Thyroid gland (tissue), 4 donors: ENCODE measurements at regions not wholly inside any gene's neighbourhood (a gene's known extent, or its start where the extent isn't known, plus 50 kb on each side); places are given as distances from the start of the nearest gene placed in this dataset.

ENCODE experiments used
- DNase-seq, 2 donors: peaks; one replicate each; pipeline ENCODE4 v3.0.0-alpha.2; 2019
- H3K27ac ChIP-seq, 3 donors: fragments of 200-600 bp; sonication (generic); 1 replicate in 2 of 3; 2 replicates in 1 of 3; pipeline ENCODE4 v1.5.1; 2016 to 2019; ENCODE audit warnings: mild to moderate bottlenecking in 1 of 3, moderate library complexity in 1 of 3
- H3K27me3 ChIP-seq: fragments of 200-600 bp; sonication (generic); one replicate; pipeline ENCODE4 v1.5.1; 2019
- H3K36me3 ChIP-seq, 2 donors: fragments of 200-600 bp; sonication (generic); one replicate each; pipeline ENCODE4 v1.5.1; 2016 to 2019
- H3K4me1 ChIP-seq, 2 donors: fragments of 200-600 bp; sonication (generic); one replicate each; pipeline ENCODE4 v1.5.1; 2017 to 2019
- H3K4me3 ChIP-seq, 3 donors: fragments of 200-600 bp; sonication (generic); replicated peaks in 1 of 3; 1 replicate in 2 of 3; 2 replicates in 1 of 3; pipeline ENCODE4 v1.5.1; 2016; ENCODE audit warnings: mild to moderate bottlenecking in 1 of 3
- H3K9me3 ChIP-seq: fragments of 200-600 bp; sonication (generic); one replicate; pipeline ENCODE4 v1.5.1; 2017
- CTCF ChIP-seq, 6 experiments: fragments of 200-600 bp in 3 of 6; fragments of 450-650 bp in 3 of 6; sonication (generic) in 3 of 6; IDR thresholded peaks; one replicate each; pipeline ENCODE4 v1.5.1; 2016 to 2019; ENCODE audit warnings: antibody characterized with exemption in 6 of 6, mild to moderate bottlenecking in 2 of 6, inconsistent platforms in 1 of 6, moderate library complexity in 1 of 6
- POLR2A ChIP-seq, 2 donors: fragments of 450-650 bp; IDR thresholded peaks; one replicate each; pipeline ENCODE4 v1.6.1; 2017; ENCODE audit warnings: antibody characterized with exemption in 2 of 2, mild to moderate bottlenecking in 2 of 2, moderate library complexity in 1 of 2
- WGBS, 2 donors: methylation state at CpG; one replicate each; pipeline ENCODE4 v1.1.5; 2017; 5-methylcytosine and 5-hydroxymethylcytosine counted together
- intact Hi-C: fragments of 100-400 bp; cut with DNase I; formaldehyde crosslinking; loops from one replicate; pipeline ENCODE4 v1.15.1; 2023

DNA sequence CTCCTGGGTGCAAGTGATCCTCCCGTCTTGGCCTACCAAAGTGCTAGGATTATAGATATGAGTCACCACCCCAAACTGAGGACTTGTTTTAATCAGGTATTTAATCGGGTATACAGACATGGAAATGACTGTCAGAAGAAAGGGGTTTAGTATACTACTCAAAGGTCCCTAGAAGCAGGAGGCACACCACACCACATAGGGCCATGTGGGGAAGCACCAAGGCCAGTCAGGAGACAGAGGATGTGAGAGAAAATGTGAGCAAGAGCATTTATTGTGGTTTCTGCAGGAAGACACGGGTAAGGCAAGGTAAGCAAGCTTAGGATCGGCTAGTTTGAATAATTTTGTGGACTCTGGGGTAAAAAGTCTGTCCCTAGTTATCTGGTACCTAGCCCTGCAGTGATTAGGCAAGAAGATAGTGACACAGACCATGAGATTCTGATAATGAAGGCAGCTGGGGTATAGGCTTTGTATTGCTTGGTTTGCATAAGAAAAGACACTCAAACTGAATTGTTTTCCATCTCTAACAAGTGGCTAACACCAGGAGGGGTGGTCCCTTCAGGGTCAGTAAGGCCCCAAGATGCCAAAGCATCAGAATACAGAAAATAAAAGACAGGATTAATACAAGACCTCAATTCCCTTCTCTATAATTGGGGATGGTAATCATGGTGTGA, 408.8 kb upstream of the F9 start:
- 89 to 93% methylated on average over 4 of the region's 4 CpGs for WGBS, 2 donors
- Histone ChIP-seq H3K9me3 (no peaks in the 10 kb centered on the region), H3K36me3 (no peaks in the 10 kb centered on the region), H3K27ac (no peak overlapping the region), H3K4me1 (no peaks in the 10 kb centered on the region), H3K4me3 (no peak overlapping the region), H3K27me3 (no peaks in the 10 kb centered on the region)
- TF ChIP-seq CTCF (IDR thresholded peaks at IDR 0.05): no peak
- no peak for TF ChIP-seq POLR2A (IDR thresholded peaks at IDR 0.05)
- DNase-seq: no peak
- intact Hi-C loops: no loop called here

GRCh38 chrX:139120760-139121159, 409.2 kb upstream of the FGF13 start:
- intact Hi-C loops: no loop called here
- TF ChIP-seq POLR2A (IDR thresholded peaks at IDR 0.05): no peak
- no peak for TF ChIP-seq CTCF (IDR thresholded peaks at IDR 0.05)

DNA sequence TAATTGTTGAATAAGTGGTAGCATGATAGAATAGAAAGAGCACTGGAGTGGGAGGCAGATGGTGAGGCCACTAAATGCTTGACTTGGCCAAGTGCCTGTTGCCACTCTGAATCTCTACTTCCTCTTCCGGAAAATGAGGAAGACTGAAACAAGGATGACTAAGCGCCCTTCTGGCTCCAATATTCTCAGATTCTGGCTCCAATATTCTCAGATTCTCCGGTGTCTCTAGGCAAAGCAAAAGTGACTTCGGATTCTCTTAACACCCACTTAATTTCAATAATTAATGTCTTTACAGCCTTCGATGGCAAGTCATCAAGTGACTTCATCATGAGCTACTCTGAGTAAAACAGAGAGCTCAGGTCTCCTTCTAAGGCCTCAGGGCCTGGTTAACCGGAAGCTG, 402.2 kb upstream of the FGF13 start:
- Histone ChIP-seq H3K27ac (no peak overlapping the region), H3K9me3 (no peaks in the 10 kb centered on the region), H3K36me3 (no peaks in the 10 kb centered on the region), H3K4me1 (no peaks in the 10 kb centered on the region), H3K27me3 (no peaks in the 10 kb centered on the region), H3K4me3 (no peak overlapping the region)
- DNase-seq: no peak
- intact Hi-C loops: no loop called here
- TF ChIP-seq POLR2A (IDR thresholded peaks at IDR 0.05): no peak
- TF ChIP-seq CTCF (IDR thresholded peaks at IDR 0.05): no peak
- WGBS, 2 donors: 90 to 93% methylated on average over 5 to 6 of the region's 6 CpGs

More at GRCh38 chrX:139120760-139121159, 409.2 kb upstream of the FGF13 start:
- Histone ChIP-seq H3K9me3 (no peaks in the 10 kb centered on the region), H3K27me3 (no peaks in the 10 kb centered on the region), H3K4me3 (no peak overlapping the region), H3K27ac (no peak overlapping the region), H3K4me1 (no peaks in the 10 kb centered on the region), H3K36me3 (no peaks in the 10 kb centered on the region)
- WGBS, 2 donors: 88 to 91% methylated on average over 4 to 5 of the region's 5 CpGs
- DNase-seq: no peak

GRCh38 chrX:139112432-139112831, 400.9 kb upstream of the FGF13 start:
- peak in 1 of 2 donors; percentile 5 for DNase-seq
- Histone ChIP-seq H3K4me1 (no peaks in the 10 kb centered on the region), H3K9me3 (no peaks in the 10 kb centered on the region), H3K27ac (no peak overlapping the region), H3K4me3 (no peak overlapping the region), H3K36me3 (no peaks in the 10 kb centered on the region), H3K27me3 (no peaks in the 10 kb centered on the region)
- intact Hi-C loops: no loop called here
- TF ChIP-seq CTCF (IDR thresholded peaks at IDR 0.05): no peak
- 56 to 58% methylated on average over 2 of the region's 2 CpGs for WGBS, 2 donors

DNA sequence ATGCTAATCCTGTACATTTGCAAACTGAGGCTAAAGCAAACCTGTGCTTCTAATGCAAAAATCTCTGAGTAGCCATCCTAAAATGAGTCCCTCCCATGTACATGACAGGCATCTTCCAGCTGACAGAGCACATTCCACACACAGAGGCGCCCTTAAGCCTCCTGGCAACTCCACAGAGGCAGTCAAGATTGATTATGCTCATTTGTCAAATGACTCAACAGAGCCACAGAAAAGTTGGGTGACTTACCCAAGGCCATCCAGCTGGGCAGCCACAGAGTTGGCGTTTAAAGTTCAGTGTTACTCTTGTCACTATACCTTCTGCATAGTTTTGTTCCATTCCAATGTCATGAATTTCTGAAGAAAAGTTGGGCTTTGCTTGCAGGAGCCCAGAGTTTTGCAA, 394.6 kb upstream of the FGF13 start:
- intact Hi-C loops: no loop called here
- Histone ChIP-seq H3K9me3 (no peaks in the 10 kb centered on the region), H3K4me1 (no peaks in the 10 kb centered on the region), H3K36me3 (no peaks in the 10 kb centered on the region), H3K27me3 (no peaks in the 10 kb centered on the region), H3K27ac (no peak overlapping the region), H3K4me3 (no peak overlapping the region)
- WGBS, 2 donors: 67 to 86% methylated on average over 1 of the region's 2 CpGs
- TF ChIP-seq POLR2A (IDR thresholded peaks at IDR 0.05): no peak
- no peak for TF ChIP-seq CTCF (IDR thresholded peaks at IDR 0.05)
- DNase-seq: no peak
